Bronchial epithelial cell (primary cell): ENCODE measurements at regions not wholly inside any gene's neighbourhood (a gene's known extent, or its start where the extent isn't known, plus 50 kb on each side); places are given as distances from the start of the nearest gene placed in this dataset.

Experiments
- DNase-seq: peaks from one replicate; pipeline ENCODE4 v3.0.0-alpha.2; 2010; ENCODE audit warnings: low read depth
- FAIRE-seq: peaks from 2 replicates; lab custom pipeline; 2011; peaks lifted over from hg19 to GRCh38; lab: Jason Lieb, UNC
- H3K27me3 ChIP-seq: 2 replicates; pipeline ENCODE4 v1.5.1; 2011; ENCODE audit warnings: low read length; ENCODE audit not compliant: control insufficient read depth, insufficient read depth
- H3K36me3 ChIP-seq: 2 replicates; pipeline ENCODE4 v1.5.1; 2011; ENCODE audit warnings: low read length; ENCODE audit not compliant: control insufficient read depth, insufficient read depth
- H3K4me3 ChIP-seq: 2 replicates; pipeline ENCODE4 v1.5.1; 2011; ENCODE audit warnings: mild to moderate bottlenecking, low read depth, low read length, control low read depth
- CTCF ChIP-seq: IDR thresholded peaks from 2 replicates; pipeline ENCODE4 v1.5.1; 2011; ENCODE audit warnings: mild to moderate bottlenecking, moderate library complexity, low read length, control low read depth, inconsistent platforms; ENCODE audit not compliant: insufficient read depth, severe bottlenecking

- Histone ChIP-seq H3K36me3 (no peaks in the 10 kb centered on the region), H3K27me3 (no peaks in the 10 kb centered on the region), H3K4me3 (no peak overlapping the region)
- no peak for FAIRE-seq
- DNase-seq, result peak; percentile 50
- no peak for TF ChIP-seq CTCF
Measured at GRCh38 chr9:79012561-79012960, 559.2 kb upstream of the TLE4 start.

GRCh38 chr9:79013715-79014610 is 557.8 kb upstream of the TLE4 start:
- TF ChIP-seq CTCF, result no peak
- no peaks in the 10 kb centered on the region for H3K27me3 ChIP-seq
- peak; percentile 63 for DNase-seq
- no peak overlapping the region for H3K4me3 ChIP-seq
- FAIRE-seq, result no peak
- no peaks in the 10 kb centered on the region for H3K36me3 ChIP-seq

GRCh38 chr9:79014929-79015699 is 556.7 kb upstream of the TLE4 start:
- DNase-seq (peak; percentile 70), FAIRE-seq (no peak)
- H3K27me3 ChIP-seq, result no peaks in the 10 kb centered on the region
- no peaks in the 10 kb centered on the region for H3K36me3 ChIP-seq
- H3K4me3 ChIP-seq, result no peak overlapping the region
- no peak for TF ChIP-seq CTCF

- no peaks in the 10 kb centered on the region for H3K27me3 ChIP-seq
- no peak overlapping the region for H3K4me3 ChIP-seq
- no peaks in the 10 kb centered on the region for H3K36me3 ChIP-seq
- DNase-seq, result no peak
- FAIRE-seq, result no peak
- TF ChIP-seq CTCF, result no peak
Measured at GRCh38 chr9:79015951-79016350, 555.8 kb upstream of the TLE4 start.

GRCh38 chr9:79020276-79020675 is 551.5 kb upstream of the TLE4 start:
- DNase-seq, result no peak
- no peak for FAIRE-seq
- Histone ChIP-seq H3K4me3 (no peak overlapping the region), H3K36me3 (no peaks in the 10 kb centered on the region), H3K27me3 (no peaks in the 10 kb centered on the region)
- no peak for TF ChIP-seq CTCF
